ENCODE measurements at regions not wholly inside any gene's neighbourhood (a gene's known extent, or its start where the extent isn't known, plus 50 kb on each side); places are given as distances from the start of the nearest gene placed in this dataset.

DNA sequence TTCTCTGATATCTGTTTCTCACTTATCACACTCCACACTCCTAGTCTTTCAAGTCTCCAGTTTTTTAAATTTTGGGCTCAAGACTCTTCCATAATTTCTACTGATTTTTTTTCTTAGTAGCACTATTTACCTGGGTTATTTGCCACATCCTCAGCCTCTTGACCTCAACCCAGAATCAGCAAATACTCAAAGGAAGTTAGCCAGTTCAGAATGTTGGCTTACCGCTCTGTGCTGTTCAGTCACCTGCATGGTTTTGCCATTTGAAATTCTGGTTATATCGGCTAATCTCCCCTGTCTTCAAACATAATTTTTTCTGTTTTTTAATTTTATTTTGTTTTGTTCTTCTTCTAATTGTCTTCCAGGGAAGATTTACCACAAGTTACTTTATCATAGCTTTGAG, 412.6 kb downstream of the PTH2R start:
- Mint-ChIP-seq H3K27me3 (no peaks in the 10 kb centered on the region), H3K9me3 (no peaks in the 10 kb centered on the region), H3K27ac (no peak overlapping the region), H3K4me3 (no peak overlapping the region), H3K4me1 (ENCODE audit: unreplicated experiment) (no peaks in the 10 kb centered on the region), H3K36me3 (no peaks in the 10 kb centered on the region)
- no peak for DNase-seq (ENCODE audit: extremely low spot score, unreplicated experiment)
- TF ChIP-seq, protein P1, sequence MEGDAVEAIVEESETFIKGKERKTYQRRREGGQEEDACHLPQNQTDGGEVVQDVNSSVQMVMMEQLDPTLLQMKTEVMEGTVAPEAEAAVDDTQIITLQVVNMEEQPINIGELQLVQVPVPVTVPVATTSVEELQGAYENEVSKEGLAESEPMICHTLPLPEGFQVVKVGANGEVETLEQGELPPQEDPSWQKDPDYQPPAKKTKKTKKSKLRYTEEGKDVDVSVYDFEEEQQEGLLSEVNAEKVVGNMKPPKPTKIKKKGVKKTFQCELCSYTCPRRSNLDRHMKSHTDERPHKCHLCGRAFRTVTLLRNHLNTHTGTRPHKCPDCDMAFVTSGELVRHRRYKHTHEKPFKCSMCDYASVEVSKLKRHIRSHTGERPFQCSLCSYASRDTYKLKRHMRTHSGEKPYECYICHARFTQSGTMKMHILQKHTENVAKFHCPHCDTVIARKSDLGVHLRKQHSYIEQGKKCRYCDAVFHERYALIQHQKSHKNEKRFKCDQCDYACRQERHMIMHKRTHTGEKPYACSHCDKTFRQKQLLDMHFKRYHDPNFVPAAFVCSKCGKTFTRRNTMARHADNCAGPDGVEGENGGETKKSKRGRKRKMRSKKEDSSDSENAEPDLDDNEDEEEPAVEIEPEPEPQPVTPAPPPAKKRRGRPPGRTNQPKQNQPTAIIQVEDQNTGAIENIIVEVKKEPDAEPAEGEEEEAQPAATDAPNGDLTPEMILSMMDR (conservative IDR thresholded peaks at IDR 0.05) = no peak

DNA sequence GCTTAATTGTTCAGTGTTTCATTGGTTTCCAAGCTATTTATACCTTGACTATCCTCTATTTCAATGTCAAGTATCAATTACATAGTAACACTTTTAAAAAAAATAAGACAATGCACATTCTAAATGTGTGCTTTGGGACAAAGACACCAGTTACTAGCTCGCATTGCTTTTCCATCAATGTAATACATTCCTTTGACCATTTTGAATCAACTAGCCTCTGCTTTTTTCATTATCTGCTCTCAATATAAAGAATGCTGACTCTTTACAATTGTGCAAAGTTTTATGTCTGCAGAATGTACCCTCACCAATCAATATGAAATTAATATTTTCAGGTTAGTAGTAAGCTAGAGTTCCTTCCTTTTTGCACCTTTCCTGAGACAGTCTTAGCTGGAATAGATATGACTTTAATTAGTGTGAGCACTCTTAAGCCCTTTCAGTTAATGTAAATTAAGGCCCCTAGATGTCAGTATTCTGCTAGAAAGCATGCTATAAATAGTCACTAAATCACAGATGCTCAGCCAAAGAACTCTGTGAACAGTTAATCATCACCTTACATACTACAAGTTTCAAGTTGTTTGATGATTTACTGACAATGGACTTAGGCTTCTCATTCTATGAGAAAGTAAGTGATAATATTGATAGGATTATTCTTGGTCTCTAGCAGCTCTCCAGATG, 413.6 kb downstream of the PTH2R start:
- Mint-ChIP-seq H3K36me3 (no peaks in the 10 kb centered on the region), H3K9me3 (no peaks in the 10 kb centered on the region), H3K27me3 (no peaks in the 10 kb centered on the region), H3K27ac (no peak overlapping the region), H3K4me1 (ENCODE audit: unreplicated experiment) (no peaks in the 10 kb centered on the region), H3K4me3 (no peak overlapping the region)
- TF ChIP-seq, protein P1 (conservative IDR thresholded peaks at IDR 0.05) = peak; percentile 51
- DNase-seq (ENCODE audit: extremely low spot score, unreplicated experiment) = no peak

DNA sequence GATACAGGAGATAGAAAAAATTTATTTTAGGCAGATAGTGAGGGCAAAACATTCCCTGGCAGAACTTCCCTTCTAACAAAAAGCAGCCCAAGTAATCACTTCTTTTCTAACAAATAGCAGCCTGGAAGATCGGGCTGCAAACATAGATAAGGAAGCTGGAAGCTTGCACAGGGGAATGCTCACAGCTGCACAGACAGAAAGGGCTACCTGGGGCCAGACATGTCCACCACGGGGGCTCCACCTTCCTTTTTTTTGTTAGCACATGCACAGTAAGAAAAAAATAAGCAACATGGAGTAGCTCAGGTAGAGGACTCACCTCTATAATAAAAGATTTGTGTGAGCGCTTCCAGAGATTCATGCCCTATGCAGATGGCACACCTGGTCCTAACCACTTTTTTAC, 420.5 kb downstream of the PTH2R start:
- Mint-ChIP-seq H3K36me3 (no peaks in the 10 kb centered on the region), H3K9me3 (peaks cover 8% of the 10 kb centered on the region), H3K4me3 (no peak overlapping the region), H3K27ac (no peak overlapping the region), H3K27me3 (no peaks in the 10 kb centered on the region), H3K4me1 (ENCODE audit: unreplicated experiment) (no peaks in the 10 kb centered on the region)
- TF ChIP-seq, protein P1 (conservative IDR thresholded peaks at IDR 0.05) = no peak
- no peak for DNase-seq (ENCODE audit: extremely low spot score, unreplicated experiment)

DNA sequence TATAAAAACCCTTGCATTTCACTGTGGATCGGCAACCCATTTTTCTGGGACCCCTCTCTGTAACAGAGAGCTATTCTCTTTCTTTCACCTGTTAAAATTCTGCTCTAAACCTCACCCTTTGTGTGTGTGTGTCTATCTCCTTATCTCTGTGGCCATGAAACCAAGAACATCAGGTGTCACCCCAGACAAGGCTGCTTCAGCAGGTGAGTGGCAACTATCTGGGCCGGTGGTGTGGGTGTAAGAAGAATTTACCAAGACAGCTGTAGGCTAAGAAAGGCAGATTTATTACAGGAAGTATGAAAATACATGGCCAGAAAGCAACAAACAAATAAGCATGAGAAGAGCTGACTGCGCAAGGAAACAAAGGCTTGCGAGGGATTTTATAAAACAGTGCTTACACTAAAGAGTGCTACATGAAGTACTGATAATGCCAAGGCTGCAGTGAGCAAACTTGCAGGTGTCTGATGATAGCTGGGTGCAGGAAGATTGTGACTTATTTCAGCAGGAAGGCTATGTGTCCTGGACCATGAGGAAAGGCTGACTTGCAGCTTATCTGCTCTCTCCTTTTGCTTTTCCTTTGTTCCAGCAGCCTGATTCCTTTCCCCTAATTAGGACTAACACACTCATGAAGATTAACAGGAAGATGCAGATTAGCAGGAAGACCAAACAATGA, 421.1 kb downstream of the PTH2R start:
- no peaks in the 10 kb centered on the region for H3K27me3 Mint-ChIP-seq
- H3K4me3 Mint-ChIP-seq = no peak overlapping the region
- no peak for DNase-seq (ENCODE audit: extremely low spot score, unreplicated experiment)
- TF ChIP-seq, protein P1 (conservative IDR thresholded peaks at IDR 0.05) = no peak
- H3K9me3 Mint-ChIP-seq = peaks cover 8% of the 10 kb centered on the region
- no peak overlapping the region for H3K27ac Mint-ChIP-seq
- no peaks in the 10 kb centered on the region for H3K36me3 Mint-ChIP-seq
- H3K4me1 Mint-ChIP-seq (ENCODE audit: unreplicated experiment) = no peaks in the 10 kb centered on the region

DNA sequence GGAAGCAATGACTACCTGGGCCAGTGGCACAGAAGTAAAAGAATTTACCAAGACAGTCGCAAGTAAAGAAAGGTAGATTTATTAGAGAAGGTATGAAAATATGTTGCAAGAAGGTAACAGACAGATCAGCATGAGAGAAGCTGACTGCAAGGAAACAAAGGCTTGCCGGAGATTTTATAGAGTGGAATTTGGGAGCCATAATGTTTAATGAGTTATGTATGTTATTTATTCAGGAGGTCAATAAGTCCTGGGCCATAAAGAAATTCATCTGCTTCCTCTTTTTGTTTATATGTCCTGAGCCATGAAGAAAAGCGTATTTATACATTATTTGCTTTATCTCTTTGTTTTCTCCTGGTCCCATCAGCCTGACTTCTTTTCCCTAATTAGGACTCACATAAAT, 423.6 kb downstream of the PTH2R start:
- TF ChIP-seq, protein P1 (conservative IDR thresholded peaks at IDR 0.05) = no peak

More for the DNA sequence above, 423.6 kb downstream of the PTH2R start:
- Mint-ChIP-seq H3K4me1 (ENCODE audit: unreplicated experiment) (no peaks in the 10 kb centered on the region), H3K36me3 (no peaks in the 10 kb centered on the region), H3K4me3 (no peak overlapping the region), H3K9me3 (peaks cover 8% of the 10 kb centered on the region), H3K27me3 (no peaks in the 10 kb centered on the region), H3K27ac (no peak overlapping the region)
- no peak for DNase-seq (ENCODE audit: extremely low spot score, unreplicated experiment)
